Liver (tissue), 8 donors: ENCODE measurements at regions not wholly inside any gene's neighbourhood (a gene's known extent, or its start where the extent isn't known, plus 50 kb on each side); places are given as distances from the start of the nearest gene placed in this dataset.

Source experiments
- DNase-seq: peaks from one replicate; pipeline ENCODE4 v3.0.0-alpha.2; 2017; ENCODE audit warnings: low spot score
- H3K27ac ChIP-seq, 2 donors: one replicate each; pipeline ENCODE4 v1.7.0; 2013; ENCODE audit warnings: inconsistent platforms in 2 of 2, low read length in 2 of 2, control low read depth in 1 of 2, low read depth in 1 of 2, mild to moderate bottlenecking in 1 of 2
- H3K27me3 ChIP-seq, 4 donors: one replicate each; pipeline versions ENCODE4 v1.6.1 to v1.7.0; 2013; ENCODE audit warnings: low read length in 3 of 4, inconsistent platforms in 1 of 4, mild to moderate bottlenecking in 1 of 4, moderate library complexity in 1 of 4; ENCODE audit not compliant: control insufficient read depth in 4 of 4, insufficient read depth in 4 of 4
- H3K36me3 ChIP-seq, 4 donors: one replicate each; pipeline versions ENCODE4 v1.6.1 to v1.7.0; 2013; ENCODE audit warnings: low read length in 3 of 4, mild to moderate bottlenecking in 3 of 4, low read depth in 1 of 4, moderate library complexity in 1 of 4; ENCODE audit not compliant: control insufficient read depth in 4 of 4, insufficient read depth in 3 of 4
- H3K4me1 ChIP-seq, 4 donors: one replicate each; pipeline versions ENCODE4 v1.6.1 to v1.7.0; 2013; ENCODE audit warnings: low read length in 3 of 4, mild to moderate bottlenecking in 3 of 4, moderate library complexity in 1 of 4; ENCODE audit not compliant: control insufficient read depth in 4 of 4, insufficient read depth in 4 of 4
- H3K4me3 ChIP-seq, 3 donors: one replicate each; pipeline versions ENCODE4 v1.6.1 to v1.7.0; 2013; ENCODE audit warnings: low read length in 3 of 3, control low read depth in 1 of 3, low read depth in 1 of 3, mild to moderate bottlenecking in 1 of 3
- H3K9ac ChIP-seq, 2 donors: one replicate each; pipeline ENCODE4 v1.7.0; 2013; ENCODE audit warnings: low read length in 2 of 2, mild to moderate bottlenecking in 2 of 2, moderate library complexity in 2 of 2, control low read depth in 1 of 2, low read depth in 1 of 2
- H3K9me3 ChIP-seq, 4 donors: one replicate each; pipeline versions ENCODE4 v1.6.1 to v1.7.0; 2013; ENCODE audit warnings: low read length in 3 of 4; ENCODE audit not compliant: control insufficient read depth in 4 of 4
- ATF3 ChIP-seq: IDR thresholded peaks from 2 replicates; pipeline ENCODE4 v1.6.1; 2016; ENCODE audit warnings: antibody characterized with exemption
- CTCF ChIP-seq: fragments of 150-350 bp; IDR thresholded peaks from 2 replicates; pipeline ENCODE4 v1.5.1; 2017; ENCODE audit warnings: improper control_type of control experiment, low read depth, low read length; ENCODE audit not compliant: missing input control
- EGR1 ChIP-seq, 2 donors: IDR thresholded peaks; 2 replicates each; pipeline ENCODE4 v1.6.1; 2016 to 2018; ENCODE audit warnings: antibody characterized with exemption in 2 of 2, low read depth in 2 of 2
- FOXA1 ChIP-seq: IDR thresholded peaks from 2 replicates; pipeline ENCODE4 v1.6.1; 2016; ENCODE audit warnings: antibody characterized with exemption
- FOXA2 ChIP-seq: IDR thresholded peaks from 2 replicates; pipeline ENCODE4 v1.6.1; 2016; ENCODE audit warnings: antibody characterized with exemption
- GABPA ChIP-seq, 2 donors: IDR thresholded peaks in 1 of 2; conservative IDR thresholded peaks in 1 of 2; 2 replicates each; pipeline ENCODE4 v1.6.1; 2016; ENCODE audit warnings: antibody characterized with exemption in 2 of 2, mild to moderate bottlenecking in 1 of 2, moderate library complexity in 1 of 2
- HNF4A ChIP-seq, 2 donors: conservative IDR thresholded peaks; 2 replicates each; pipeline ENCODE4 v1.6.1; 2016; ENCODE audit warnings: antibody characterized with exemption in 2 of 2, mild to moderate bottlenecking in 2 of 2
- HNF4G ChIP-seq: IDR thresholded peaks from 2 replicates; pipeline ENCODE4 v1.6.1; 2016; ENCODE audit warnings: antibody characterized with exemption
- JUND ChIP-seq, 2 donors: IDR thresholded peaks; 2 replicates each; pipeline ENCODE4 v1.6.1; 2016; ENCODE audit warnings: antibody characterized with exemption in 2 of 2
- NR2F2 ChIP-seq: IDR thresholded peaks from 2 replicates; pipeline ENCODE4 v1.6.1; 2016; ENCODE audit warnings: antibody characterized with exemption
- RAD21 ChIP-seq, 2 donors: IDR thresholded peaks; 2 replicates each; pipeline ENCODE4 v1.6.1; 2016; ENCODE audit warnings: antibody characterized with exemption in 2 of 2, mild to moderate bottlenecking in 2 of 2
- RXRA ChIP-seq, 2 donors: IDR thresholded peaks; 2 replicates each; pipeline ENCODE4 v1.6.1; 2017 to 2018; ENCODE audit warnings: antibody characterized with exemption in 2 of 2, mild to moderate bottlenecking in 1 of 2
- SP1 ChIP-seq: IDR thresholded peaks from 2 replicates; pipeline ENCODE4 v1.6.1; 2018; ENCODE audit warnings: antibody characterized with exemption, mild to moderate bottlenecking
- TAF1 ChIP-seq: conservative IDR thresholded peaks from 2 replicates; pipeline ENCODE4 v1.6.1; 2016; ENCODE audit warnings: antibody characterized with exemption, mild to moderate bottlenecking
- YY1 ChIP-seq: IDR thresholded peaks from 2 replicates; pipeline ENCODE4 v1.6.1; 2016; ENCODE audit warnings: antibody characterized with exemption, mild to moderate bottlenecking
- ZBTB33 ChIP-seq: IDR thresholded peaks from 2 replicates; pipeline ENCODE4 v1.6.1; 2016; ENCODE audit warnings: antibody characterized with exemption
- WGBS: extraction: QIAGEN DNeasy Blood & Tissue Kit; methylation state at CpG from one replicate; pipeline ENCODE4 v1.1.7; 2013; 5-methylcytosine and 5-hydroxymethylcytosine counted together
- TF ChIP-seq, protein P1 (sequence below): IDR thresholded peaks from 2 replicates; pipeline ENCODE4 v1.6.1; 2016; ENCODE audit warnings: antibody characterized with exemption
- TF ChIP-seq, protein P2 (sequence below): IDR thresholded peaks from 2 replicates; pipeline ENCODE4 v1.6.1; 2016; ENCODE audit warnings: antibody characterized with exemption, mild to moderate bottlenecking
- donor health status: healthy.
- donor health status: healthy.
- donor health status: healthy.
- donor health status: healthy.
- donor health status: healthy.

DNA sequence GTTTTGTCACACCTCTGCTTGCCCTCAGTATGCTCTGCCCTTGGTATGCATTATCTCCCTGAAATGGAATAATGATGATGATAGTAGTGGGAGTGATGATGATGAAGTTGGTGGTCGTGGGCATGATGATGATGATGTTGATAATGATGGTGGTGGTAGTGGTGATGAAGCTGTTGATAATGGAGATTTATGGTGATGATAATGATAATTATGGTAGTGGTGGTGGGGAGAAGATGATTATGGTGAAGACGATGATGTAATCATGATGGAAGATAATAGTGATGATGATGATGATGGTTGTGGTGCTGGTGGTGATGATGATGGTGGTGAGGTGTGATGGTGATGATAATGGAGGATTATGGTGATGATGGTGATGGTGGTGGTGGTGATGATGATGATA is 390.1 kb upstream of the EEF2KMT start:
- DNase-seq = no peak
- Histone ChIP-seq H3K4me1 (no peaks in the 10 kb centered on the region), H3K27me3 (no peaks in the 10 kb centered on the region), H3K9me3 (peaks cover 0 to 4% (median 1%) of the 10 kb centered on the region in 4 donors), H3K9ac (no peak overlapping the region), H3K27ac (no peak overlapping the region), H3K36me3 (no peaks in the 10 kb centered on the region), H3K4me3 (no peak overlapping the region)
- no peak for TF ChIP-seq RAD21 (IDR thresholded peaks at IDR 0.05)
- no peak for TF ChIP-seq TAF1
- TF ChIP-seq HNF4A (conservative IDR thresholded peaks at IDR 0.05) = no peak
- TF ChIP-seq, protein P1, sequence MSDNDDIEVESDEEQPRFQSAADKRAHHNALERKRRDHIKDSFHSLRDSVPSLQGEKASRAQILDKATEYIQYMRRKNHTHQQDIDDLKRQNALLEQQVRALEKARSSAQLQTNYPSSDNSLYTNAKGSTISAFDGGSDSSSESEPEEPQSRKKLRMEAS = no peak
- no peak for TF ChIP-seq HNF4G
- TF ChIP-seq FOXA2 = no peak
- TF ChIP-seq EGR1 (IDR thresholded peaks at IDR 0.05; ENCODE audit: low read depth in 2 of 2) = no peak
- no peak for TF ChIP-seq ZBTB33
- TF ChIP-seq CTCF = no peak
- TF ChIP-seq RXRA (IDR thresholded peaks at IDR 0.05) = no peak
- no peak for TF ChIP-seq GABPA (IDR thresholded peaks at IDR 0.05 in 1 of 2, conservative IDR thresholded peaks at IDR 0.05 in 1 of 2)
- no peak for TF ChIP-seq ATF3
- TF ChIP-seq FOXA1 = no peak
- TF ChIP-seq NR2F2 = no peak
- TF ChIP-seq, protein P2, sequence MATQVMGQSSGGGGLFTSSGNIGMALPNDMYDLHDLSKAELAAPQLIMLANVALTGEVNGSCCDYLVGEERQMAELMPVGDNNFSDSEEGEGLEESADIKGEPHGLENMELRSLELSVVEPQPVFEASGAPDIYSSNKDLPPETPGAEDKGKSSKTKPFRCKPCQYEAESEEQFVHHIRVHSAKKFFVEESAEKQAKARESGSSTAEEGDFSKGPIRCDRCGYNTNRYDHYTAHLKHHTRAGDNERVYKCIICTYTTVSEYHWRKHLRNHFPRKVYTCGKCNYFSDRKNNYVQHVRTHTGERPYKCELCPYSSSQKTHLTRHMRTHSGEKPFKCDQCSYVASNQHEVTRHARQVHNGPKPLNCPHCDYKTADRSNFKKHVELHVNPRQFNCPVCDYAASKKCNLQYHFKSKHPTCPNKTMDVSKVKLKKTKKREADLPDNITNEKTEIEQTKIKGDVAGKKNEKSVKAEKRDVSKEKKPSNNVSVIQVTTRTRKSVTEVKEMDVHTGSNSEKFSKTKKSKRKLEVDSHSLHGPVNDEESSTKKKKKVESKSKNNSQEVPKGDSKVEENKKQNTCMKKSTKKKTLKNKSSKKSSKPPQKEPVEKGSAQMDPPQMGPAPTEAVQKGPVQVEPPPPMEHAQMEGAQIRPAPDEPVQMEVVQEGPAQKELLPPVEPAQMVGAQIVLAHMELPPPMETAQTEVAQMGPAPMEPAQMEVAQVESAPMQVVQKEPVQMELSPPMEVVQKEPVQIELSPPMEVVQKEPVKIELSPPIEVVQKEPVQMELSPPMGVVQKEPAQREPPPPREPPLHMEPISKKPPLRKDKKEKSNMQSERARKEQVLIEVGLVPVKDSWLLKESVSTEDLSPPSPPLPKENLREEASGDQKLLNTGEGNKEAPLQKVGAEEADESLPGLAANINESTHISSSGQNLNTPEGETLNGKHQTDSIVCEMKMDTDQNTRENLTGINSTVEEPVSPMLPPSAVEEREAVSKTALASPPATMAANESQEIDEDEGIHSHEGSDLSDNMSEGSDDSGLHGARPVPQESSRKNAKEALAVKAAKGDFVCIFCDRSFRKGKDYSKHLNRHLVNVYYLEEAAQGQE = no peak
- TF ChIP-seq JUND (IDR thresholded peaks at IDR 0.05) = no peak
- TF ChIP-seq SP1 = no peak
- 71% methylated on average over 2 of the region's 2 CpGs for WGBS

DNA sequence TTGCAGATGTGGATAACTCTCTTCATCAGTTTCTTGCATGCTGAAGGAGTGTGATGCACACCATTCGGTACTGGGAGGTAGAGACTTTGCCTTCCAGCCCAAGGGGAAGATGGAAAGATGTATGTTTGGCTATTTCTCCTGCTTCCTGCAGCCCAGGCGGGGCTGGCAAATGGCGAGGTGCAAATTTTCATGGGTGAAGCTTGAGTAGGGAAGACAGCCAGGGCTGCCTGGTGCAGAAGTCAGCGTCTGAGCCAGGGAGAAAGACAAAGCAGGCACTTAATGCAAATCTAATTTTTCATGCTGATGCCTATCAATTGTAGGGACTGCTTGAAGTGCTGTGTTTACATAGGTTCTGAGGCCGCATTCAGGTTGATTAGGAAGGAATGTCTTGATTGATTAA is 384.7 kb upstream of the EEF2KMT start:
- 38% methylated on average over 5 of the region's 5 CpGs for WGBS
- no peak overlapping the region for H3K4me3 ChIP-seq
- no peak for DNase-seq
- H3K9ac ChIP-seq = no peak overlapping the region
- H3K27me3 ChIP-seq = peaks cover 0 to 9% (median 0%) of the 10 kb centered on the region in 4 donors
- no peaks in the 10 kb centered on the region for H3K4me1 ChIP-seq
- H3K27ac ChIP-seq = no peak overlapping the region
- H3K36me3 ChIP-seq = no peaks in the 10 kb centered on the region
- peaks cover 0 to 4% (median 0%) of the 10 kb centered on the region in 4 donors for H3K9me3 ChIP-seq
- TF ChIP-seq RXRA (IDR thresholded peaks at IDR 0.05) = no peak
- no peak for TF ChIP-seq ZBTB33
- TF ChIP-seq SP1 = no peak
- no peak for TF ChIP-seq RAD21 (IDR thresholded peaks at IDR 0.05)
- TF ChIP-seq YY1 = no peak
- TF ChIP-seq CTCF = no peak
- TF ChIP-seq ATF3 = no peak
